OCI-M1 (cell line): ENCODE measurements at regions not wholly inside any gene's neighbourhood (a gene's known extent, or its start where the extent isn't known, plus 50 kb on each side); places are given as distances from the start of the nearest gene placed in this dataset.
A peak's percentile ranks its signal among the peaks of the same experiment; 100 is the strongest.

ENCODE experiments used
- DNase-seq: peaks from one replicate; lab custom pipeline; 2025; lab: John Stamatoyannopoulos, UW

DNA sequence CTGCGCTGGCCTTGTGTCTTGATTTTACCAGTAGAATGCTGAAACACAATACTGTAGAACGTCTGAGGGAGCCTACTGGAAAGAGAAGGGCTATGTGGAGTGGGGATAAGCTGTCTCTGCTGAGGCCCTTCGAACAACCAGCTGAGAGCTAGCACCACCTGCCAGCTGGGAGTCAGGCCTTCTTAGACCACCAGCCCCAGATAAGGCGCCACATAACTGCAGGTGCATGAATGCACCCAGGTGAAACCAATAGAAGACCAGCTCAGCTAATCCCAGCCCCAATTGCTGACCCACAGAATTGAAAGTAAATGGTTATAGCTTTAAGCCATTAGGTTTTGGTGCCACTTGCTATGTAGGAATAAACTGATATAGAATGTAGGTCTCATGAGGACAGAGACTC lies 438.4 kb downstream of the ADRA2A start:
- no peak for DNase-seq

DNA sequence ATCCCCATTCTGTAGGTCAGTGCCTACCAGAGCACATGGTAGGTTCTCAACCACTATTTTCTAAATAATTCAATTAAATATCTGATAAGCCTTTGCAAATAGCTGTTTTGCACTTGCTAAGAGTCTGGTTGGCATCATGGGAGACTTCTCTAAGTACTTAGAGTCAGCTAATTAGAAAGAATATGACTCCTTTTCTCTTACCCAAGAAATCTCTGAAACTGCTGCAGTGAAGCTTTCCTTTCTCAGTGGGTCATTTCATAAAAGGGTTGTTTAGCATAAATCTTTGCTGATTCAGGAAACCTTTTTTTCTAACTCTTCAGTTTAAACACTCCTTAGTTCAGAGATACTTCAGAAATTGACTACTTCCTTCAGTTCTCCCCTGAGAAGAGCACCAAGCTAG lies 438.9 kb downstream of the ADRA2A start:
- no peak for DNase-seq

DNA sequence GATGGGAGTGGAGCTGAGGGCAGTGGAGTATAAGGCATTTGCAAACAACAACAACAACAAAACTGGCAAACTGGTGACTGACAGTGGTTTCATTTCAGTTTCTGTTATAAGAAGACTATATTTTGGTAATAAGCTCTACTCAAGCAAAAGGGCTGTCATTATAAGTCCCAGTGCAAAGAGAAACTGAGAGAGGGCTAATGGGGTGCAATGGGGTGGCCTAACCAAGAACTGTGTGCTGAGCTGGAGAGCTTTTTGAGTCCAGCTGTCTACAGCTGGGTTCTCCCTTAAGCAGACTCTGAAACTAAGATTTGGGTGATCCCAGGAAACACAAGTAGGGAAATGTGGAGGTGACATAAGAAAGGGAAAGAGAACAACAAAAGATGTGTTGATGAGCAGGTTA lies 439.3 kb downstream of the ADRA2A start:
- DNase-seq: no peak

DNA sequence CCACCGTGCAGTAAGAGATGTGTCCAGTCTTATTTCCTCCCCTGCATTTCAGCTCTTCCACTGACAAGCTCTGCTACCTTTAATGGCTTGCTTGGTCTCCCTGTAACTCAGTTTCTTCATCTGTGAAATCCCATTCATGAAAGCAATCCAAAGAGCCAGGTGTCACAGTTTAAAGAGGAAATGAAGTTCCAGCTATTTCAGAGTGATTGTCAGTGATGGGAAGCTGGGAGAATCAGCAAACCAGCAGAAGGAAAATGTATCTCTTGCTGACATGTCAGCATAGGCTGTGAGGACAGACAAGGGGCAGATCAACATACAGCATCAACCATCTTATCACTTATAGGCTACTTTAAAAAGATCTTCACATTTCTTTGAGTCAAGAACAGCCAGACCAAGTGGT lies 445.3 kb downstream of the ADRA2A start:
- no peak for DNase-seq

DNA sequence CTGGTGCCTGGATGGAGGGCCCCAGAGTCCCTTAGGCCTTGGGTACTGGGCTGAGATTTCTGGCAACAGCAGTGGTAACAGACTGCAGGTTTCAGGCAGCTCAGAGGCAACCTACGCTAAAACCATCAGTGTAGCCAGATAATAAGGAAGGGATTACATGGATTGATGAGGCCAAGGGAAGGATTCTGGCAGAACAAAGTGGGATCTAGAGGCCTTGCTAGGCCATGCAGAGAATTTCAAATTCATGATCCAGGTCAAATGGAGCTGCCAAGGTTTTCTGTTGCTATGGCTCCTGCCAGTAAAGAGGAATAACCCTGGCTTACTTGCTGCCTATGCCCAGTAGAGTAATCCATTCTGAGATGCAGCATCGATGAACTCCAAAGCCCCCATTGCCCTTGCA lies 445.7 kb downstream of the ADRA2A start:
- DNase-seq: no peak

DNA sequence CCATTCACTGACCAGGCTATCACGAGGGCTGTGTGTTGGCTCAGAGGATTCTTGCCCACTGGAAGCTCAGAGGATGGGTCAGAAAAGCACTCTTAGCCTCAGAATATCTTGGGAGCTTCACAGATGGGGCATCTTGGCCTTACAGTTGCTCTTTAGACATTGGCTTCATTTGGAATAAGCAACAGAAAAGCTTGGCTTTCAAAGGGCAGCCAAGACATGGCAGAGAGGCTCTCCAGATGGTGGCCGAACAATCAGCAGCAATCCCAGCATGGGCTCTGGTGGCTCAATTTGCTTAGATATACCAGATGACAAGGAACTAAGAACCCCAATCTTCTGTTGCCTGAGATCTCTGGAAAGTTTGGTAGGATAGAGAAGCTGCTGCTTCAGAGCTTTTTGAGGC lies 446.2 kb downstream of the ADRA2A start:
- DNase-seq: no peak

DNA sequence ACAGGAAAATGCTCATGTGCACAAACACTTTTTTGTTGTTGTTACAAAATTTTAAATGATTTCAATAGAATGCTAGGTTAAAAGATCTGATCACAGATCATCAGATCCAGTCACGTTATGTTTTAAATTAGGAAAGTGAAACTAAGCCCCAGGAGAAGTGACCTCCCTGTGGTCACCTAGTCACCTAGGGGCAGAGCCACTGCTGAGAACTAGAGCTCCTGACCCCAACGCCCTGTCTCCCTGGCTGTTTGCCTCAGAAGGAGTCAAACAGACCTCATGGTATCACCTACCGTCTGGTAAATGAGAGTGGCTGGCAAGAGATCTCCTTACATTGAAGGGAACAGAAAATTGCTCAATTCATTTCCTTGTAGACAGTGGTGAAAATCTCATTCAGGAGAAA lies 447.3 kb downstream of the ADRA2A start:
- DNase-seq: peak; percentile 14

DNA sequence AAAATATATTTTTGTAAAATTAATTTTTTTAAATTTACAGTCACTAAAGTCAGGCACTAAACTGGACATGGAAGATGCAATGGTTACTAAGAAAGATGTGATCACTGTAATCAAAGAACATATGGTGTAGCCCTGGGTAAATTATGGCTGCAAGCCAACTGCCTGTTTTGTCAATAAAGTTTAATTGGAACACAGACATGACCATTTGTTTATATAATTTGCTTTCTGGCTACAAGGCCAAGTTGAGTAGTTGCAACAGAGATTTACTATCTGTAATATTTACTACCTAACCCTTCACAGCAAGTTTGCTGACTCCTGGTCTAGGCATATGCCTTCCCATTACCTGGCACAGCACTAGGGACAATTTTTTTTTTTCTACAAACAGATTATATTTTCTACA lies 448.9 kb downstream of the ADRA2A start:
- no peak for DNase-seq

DNA sequence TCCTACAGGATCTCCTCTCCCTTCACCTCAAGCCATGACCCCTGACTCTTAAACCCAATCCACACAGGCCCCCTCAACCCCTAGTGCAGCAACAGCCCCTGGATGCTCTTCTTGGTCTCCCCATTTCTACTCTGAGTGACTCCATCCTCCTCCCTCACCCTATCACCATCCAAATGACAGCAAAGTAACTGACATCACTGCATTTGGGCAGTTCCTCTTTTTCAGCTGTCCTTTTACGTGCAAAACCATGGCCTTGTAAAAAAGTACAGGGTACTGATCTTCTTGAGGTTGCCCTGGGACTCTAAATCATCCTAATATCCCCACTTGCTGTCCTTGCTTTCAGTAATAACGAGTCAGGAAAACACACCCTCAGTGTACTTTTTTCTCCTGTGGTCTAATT lies 454.9 kb downstream of the ADRA2A start:
- DNase-seq: peak; percentile 30

DNA sequence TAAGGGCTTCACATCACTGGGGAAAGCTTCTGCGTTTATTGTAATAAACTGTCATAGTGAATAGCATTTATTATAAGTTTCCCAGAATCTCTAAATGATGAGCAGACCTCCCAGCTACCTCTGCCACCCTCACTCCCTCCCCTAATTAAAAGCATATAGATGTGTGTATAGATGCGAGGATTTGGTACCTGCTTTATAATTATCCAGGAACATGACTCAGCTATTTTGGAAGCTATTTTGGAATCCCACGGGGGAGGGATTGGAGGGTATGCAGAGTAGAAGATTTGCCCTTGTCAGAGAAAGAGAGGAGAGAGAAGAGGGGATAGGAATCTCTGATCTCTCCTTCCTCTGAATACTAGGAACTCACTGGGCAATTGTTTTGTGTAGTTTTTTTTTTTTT lies 455.3 kb downstream of the ADRA2A start:
- DNase-seq: no peak

DNA sequence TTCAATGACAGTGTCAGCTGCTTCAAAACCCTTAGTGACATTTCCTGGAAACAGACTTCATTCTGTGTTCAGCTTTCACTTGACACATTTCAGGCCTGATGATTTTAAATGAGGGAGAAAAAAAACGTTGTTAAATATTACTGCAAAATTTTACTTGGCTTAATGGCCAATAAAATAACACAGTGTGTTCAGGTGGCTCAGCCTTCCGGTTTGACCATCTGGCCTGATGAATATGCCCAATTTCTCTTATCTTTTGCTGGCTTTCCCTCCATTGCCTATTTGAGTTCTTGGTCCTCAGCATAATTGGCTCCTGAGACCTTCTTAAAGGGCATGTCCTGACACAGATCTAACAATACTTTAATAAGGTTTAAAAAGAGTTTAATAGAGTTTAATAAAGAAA lies 462.4 kb downstream of the ADRA2A start:
- no peak for DNase-seq

DNA sequence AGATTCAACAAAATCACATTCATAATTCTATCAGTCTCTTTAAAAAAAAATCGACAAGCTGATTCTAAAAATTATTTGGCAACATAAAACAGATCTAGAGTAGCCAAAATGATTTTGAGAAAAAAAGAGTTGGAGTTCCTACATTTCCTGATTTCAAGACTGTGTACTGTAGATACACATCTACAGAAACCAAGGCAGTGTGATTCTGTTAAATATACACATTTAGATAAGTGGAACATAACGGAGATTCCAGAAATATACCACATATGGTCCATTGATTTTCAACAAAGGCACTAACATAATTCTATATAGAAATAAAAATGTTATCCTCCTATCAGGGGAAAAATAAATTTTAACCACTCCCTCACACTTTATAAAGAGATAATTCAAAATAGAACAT lies 467.0 kb downstream of the ADRA2A start:
- DNase-seq: no peak

DNA sequence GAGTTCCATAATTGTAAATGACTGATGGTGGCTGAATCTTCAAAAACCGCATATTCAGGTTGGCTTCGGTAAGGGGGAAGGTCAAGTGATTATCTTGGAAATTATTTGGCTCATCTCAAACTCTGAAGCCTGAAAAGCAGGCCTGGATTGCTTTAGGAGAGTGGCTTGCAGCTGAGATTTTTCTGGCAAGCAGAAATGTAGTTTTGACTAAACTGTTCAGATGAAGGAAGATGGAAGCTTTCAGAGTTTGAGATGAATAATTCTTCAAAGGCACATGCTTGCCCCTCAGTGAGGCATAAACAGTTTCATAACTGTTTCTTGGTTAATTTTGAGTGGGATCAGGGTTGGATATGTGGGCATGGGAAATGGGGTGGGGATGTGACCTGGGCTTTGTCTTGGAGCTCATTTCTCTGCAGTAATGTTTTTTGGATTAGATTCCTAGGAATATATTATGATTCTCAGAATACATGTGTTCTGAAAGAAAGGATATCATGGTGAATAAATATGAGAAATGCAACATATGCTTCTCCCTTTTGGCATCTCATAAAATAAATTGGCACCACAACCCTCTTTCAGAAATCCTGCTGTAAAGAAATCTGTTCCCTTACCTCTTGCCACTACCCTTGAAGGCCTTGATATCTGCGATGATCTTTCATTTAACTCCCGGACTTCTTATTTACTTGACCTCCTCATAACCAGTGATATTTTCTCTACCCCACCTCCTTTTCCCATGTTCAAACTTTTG lies 469.2 kb downstream of the ADRA2A start:
- DNase-seq: no peak

DNA sequence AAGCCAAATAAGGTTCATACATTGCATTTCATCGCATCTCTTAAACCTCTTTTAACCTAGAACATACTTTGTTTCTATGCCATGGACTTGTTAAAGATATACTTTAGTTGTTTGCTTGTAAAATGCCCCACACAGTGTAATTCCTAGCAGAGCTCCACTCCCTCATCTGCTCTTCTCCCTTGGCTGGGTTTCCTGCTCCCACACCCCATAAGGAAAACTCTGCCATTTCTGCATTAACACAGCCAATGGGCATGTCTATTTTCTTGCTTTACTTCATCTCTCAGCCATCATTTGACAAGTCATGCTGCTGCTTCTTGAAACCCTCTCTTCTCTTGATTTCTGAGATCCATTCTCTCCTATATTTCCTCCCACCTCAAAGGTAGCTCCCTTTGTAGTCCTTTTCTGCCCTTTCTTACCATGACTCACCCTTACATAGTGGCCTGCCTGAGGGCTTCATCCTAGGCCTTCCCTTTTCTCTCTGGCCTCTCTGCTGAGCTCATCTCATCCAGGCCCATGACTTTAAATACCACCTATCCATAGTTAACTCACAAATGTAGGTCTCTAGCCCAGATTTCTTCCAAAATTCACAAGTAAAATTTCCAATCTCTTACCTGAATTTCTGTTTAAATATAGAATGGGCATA lies 471.4 kb downstream of the ADRA2A start:
- DNase-seq: no peak

DNA sequence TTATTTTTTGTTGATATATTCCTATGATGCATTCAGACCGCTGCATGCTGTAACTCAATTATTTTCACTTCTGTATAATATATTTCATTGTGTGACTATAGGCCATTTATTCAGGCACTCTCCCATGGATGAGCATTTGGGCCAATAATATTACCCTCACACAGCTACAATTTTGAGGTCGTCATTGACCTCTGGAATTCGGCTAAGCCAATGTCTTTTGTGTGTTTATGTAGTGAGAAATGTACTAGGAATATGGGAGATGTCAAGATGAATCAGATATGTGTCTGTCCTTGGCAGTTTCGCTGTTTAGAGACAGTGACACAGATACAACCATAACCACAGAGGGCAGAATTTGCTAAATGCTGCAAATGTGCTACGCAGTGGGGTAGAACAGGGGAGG lies 474.2 kb downstream of the ADRA2A start:
- DNase-seq: no peak

DNA sequence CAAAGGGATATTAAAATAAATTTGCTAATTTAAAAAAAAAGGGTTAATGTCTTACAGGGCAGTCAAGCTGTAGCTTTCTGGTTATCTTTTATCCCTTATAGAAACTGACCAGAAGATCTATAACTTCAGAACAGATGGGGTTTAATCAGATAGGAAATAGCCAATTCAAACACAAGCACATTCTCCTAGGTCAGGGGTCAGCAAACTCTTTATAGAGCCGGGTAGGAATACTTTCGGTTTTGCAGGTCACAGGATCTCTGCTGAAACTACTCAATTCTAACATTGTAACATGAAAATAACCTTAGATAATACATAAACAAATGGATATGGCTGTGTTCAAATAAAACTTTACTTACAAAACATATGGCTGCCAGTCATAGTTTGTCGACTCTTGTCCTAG lies 479.8 kb downstream of the ADRA2A start:
- DNase-seq: peak; percentile 50

DNA sequence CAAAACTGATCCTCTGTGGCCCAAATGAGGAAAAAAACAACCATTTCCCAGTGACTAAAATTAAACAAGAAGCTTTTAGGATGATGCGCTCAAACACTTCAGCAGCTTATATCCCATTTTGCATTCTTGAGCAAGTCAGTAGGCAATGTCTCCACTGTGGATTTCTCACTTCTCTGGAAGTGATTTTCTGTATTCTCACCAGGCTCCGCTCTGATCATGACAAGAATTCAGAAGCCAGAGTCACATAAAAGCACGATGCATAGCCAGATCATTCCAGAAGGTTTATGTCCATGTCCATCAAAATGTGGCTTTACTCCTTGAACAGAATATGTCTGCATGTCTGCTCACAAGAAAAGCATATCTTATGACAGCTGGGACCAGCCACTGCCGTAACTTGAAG lies 481.4 kb downstream of the ADRA2A start:
- no peak for DNase-seq

DNA sequence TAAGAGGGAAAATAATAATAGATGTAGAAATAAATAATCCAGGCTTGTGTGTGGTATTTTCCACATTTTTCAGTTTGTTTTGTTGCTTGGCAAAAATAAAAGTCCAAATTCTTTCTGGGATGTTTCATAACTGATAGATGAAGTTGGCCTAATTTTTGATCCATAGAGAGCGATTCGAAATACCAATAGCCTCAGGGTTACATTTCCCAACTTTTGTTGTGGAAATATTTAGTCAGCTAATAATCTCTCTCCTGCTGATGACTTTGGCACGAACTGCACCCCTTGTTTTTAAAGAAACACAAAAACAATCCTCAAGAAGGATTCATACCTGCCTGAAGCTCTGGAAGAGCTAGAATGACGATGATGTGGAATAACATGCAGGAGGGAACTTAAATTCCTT lies 483.2 kb downstream of the ADRA2A start:
- DNase-seq: no peak

DNA sequence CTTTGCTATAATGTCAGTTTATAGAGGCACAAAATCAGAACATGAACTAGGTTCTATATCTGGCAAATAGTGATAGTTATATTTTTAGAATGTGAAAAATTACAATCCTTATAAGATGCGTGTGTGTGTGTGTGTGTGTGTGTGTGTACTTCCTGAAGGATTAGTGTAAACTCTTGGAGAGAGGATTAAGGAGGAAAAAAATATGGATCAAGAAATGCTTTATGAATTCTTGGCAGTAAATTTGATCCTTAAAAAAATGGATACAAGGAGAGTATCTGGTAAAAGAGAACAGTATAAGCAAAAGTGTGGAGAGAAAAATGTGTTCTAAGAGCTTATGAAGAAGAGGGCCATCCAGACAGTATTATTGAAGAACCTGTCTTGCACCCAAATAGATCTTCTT lies 484.3 kb downstream of the ADRA2A start:
- DNase-seq: no peak

DNA sequence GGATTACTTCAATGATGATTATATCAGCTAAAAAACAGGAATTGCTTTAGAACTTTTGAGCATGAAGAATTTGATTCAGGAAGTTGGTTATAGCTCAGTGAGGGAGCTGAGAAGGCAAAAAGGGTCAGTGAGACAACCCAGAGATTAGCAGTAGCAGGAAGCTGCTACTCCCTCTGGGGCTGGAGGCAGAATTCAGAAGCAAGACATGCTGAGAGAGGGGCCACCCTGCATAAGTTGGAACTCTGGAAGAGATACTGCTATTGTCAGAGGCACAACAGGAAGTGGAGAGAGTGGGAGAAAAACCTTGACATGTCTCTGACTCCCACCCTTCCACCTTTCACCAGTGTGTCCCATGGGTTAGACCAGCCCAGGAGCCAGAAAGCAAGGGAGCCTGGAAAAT lies 488.7 kb downstream of the ADRA2A start:
- no peak for DNase-seq

DNA sequence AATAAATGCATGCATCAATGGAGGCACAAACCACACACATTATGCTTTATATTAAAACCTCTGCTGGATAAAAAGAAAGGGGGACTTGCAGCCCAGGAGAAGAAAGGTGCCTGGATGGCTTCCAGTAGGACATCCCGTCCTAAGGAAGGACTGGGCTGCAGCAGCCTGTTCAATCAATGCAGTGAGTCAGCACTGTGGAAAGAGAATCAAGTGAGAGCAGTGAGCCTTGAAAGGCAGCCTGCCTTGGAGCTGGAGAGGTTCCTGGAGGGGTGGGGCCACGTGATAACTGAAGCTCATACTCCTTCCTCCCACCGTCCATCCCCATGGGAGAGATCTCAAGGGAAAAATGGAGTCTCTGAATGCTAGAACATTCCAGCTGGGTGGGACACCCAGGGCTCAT lies 501.2 kb downstream of the ADRA2A start:
- DNase-seq: no peak

DNA sequence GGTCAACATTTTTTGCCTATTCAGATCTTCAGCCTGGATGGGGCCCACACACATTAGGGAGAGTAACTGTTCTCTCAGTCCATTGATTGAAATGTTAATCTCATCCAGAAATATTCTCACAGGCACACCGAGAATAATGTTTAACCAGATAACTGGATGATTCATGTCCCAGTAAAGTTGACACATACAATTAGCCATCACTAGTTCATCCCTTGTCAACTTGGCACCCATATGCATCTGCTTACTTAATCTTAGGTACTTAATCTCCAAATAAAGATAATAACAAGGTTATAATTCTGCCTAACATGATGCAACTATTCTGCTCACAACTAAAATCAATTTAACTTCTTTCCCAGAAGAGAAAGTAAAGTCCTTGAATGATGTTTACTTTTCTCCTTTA lies 502.6 kb downstream of the ADRA2A start:
- DNase-seq: no peak

DNA sequence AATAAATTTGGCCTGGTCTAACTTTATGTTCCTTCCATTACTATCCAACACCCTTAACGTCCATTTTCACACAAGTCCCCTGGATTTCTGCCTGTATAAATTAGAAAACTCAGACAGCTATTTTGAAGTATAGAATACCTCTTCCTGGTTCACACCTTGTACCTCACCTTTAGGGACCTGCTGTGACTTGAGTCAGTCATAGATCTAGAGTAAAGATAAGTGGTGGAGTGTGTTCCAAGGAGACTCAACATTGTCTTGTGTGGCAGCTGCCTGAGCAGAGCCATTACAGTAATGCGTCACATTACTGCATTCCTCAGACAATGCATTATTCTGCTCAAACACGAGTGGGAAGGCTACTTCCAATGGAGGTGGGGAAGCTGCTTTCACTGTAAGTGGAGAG lies 513.9 kb downstream of the ADRA2A start:
- DNase-seq: no peak

DNA sequence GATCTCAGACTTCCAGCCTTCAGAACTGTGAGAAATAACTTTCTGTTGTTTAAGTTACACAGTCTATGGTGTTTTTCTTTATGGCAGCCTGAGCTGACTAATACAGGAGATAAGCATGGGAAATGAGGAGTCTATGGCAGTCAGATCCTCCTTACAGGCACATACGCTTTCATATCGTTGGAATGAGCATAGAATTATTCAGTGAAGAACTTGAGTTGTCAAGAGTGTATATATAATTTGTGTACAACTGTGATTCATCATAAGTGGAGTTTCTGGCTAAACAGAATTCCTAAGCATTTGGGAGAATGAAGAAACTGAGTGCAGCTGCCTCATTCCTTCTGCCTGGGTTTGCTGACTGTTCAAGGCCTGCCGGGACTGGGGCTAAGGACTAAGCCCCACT lies 516.7 kb downstream of the ADRA2A start:
- no peak for DNase-seq
